ENCODE measurements at regions not wholly inside any gene's neighbourhood (a gene's known extent, or its start where the extent isn't known, plus 50 kb on each side); places are given as distances from the start of the nearest gene placed in this dataset.

GRCh38 chr5:174616036-174616435 is 108.3 kb upstream of the MSX2 start:
- Histone ChIP-seq H3K4me3 (no peak overlapping the region), H3K27ac (no peak overlapping the region)
- intact Hi-C loops (cut with DNase I; ENCODE audit: low total_unique reads): no loop called here

GRCh38 chr5:174617285-174617684 is 107.1 kb upstream of the MSX2 start:
- DNase-seq: no peak
- intact Hi-C loops (cut with DNase I; ENCODE audit: low total_unique reads): no loop called here
- peaks cover 0 to 36% (median 0%) of the 10 kb centered on the region in 7 donors for H3K27me3 ChIP-seq (replicated peaks in 1 of 7)
- no peak overlapping the region for H3K27ac ChIP-seq
- no peaks in the 10 kb centered on the region for H3K36me3 ChIP-seq
- WGBS, 5 donors: 82 to 98% (median 92%) methylated on average over 2 of the region's 2 CpGs
- H3K4me1 ChIP-seq: no peaks in the 10 kb centered on the region
- TF ChIP-seq POLR2AphosphoS5 (IDR thresholded peaks at IDR 0.05) (no peak), CTCF (IDR thresholded peaks at IDR 0.05 in 8 of 11, conservative IDR thresholded peaks at IDR 0.05 in 3 of 11) (no peak), POLR2A (IDR thresholded peaks at IDR 0.05) (no peak)
- H3K9me3 ChIP-seq: no peaks in the 10 kb centered on the region
- H3K4me3 ChIP-seq: no peak overlapping the region

More at GRCh38 chr5:174616036-174616435, 108.3 kb upstream of the MSX2 start:
- no peaks in the 10 kb centered on the region for H3K36me3 ChIP-seq
- TF ChIP-seq POLR2AphosphoS5 (IDR thresholded peaks at IDR 0.05): no peak
- no peak for TF ChIP-seq POLR2A (IDR thresholded peaks at IDR 0.05)
- no peak for TF ChIP-seq CTCF (IDR thresholded peaks at IDR 0.05 in 8 of 11, conservative IDR thresholded peaks at IDR 0.05 in 3 of 11)
- no peaks in the 10 kb centered on the region for H3K9me3 ChIP-seq
- no peak for DNase-seq
- no peaks in the 10 kb centered on the region for H3K4me1 ChIP-seq
- H3K27me3 ChIP-seq (replicated peaks in 1 of 7): peaks cover 0 to 28% (median 0%) of the 10 kb centered on the region in 7 donors
- WGBS, 5 donors: 40 to 60% (median 49%) methylated on average over 2 of the region's 2 CpGs

GRCh38 chr5:174617910-174618309 is 106.5 kb upstream of the MSX2 start:
- Histone ChIP-seq H3K9me3 (no peaks in the 10 kb centered on the region), H3K4me1 (no peaks in the 10 kb centered on the region), H3K27me3 (replicated peaks in 1 of 7) (peaks cover 0 to 36% (median 0%) of the 10 kb centered on the region in 7 donors), H3K36me3 (no peaks in the 10 kb centered on the region), H3K4me3 (no peak overlapping the region), H3K27ac (no peak overlapping the region)
- intact Hi-C loops (cut with DNase I; ENCODE audit: low total_unique reads): no loop called here
- no peak for DNase-seq
- WGBS, 5 donors: 74 to 84% (median 79%) methylated on average over 10 of the region's 10 CpGs
- no peak for TF ChIP-seq POLR2A (IDR thresholded peaks at IDR 0.05)
- TF ChIP-seq CTCF (IDR thresholded peaks at IDR 0.05 in 8 of 11, conservative IDR thresholded peaks at IDR 0.05 in 3 of 11): no peak
- no peak for TF ChIP-seq POLR2AphosphoS5 (IDR thresholded peaks at IDR 0.05)

GRCh38 chr5:174618589-174618988 is 105.8 kb upstream of the MSX2 start:
- H3K36me3 ChIP-seq: no peaks in the 10 kb centered on the region
- intact Hi-C loops (cut with DNase I; ENCODE audit: low total_unique reads): no loop called here
- H3K9me3 ChIP-seq: no peaks in the 10 kb centered on the region
- no peaks in the 10 kb centered on the region for H3K4me1 ChIP-seq
- 62 to 70% (median 68%) methylated on average over 4 of the region's 4 CpGs for WGBS, 5 donors
- H3K27me3 ChIP-seq (replicated peaks in 1 of 7): peaks cover 0 to 36% (median 0%) of the 10 kb centered on the region in 7 donors
- no peak for DNase-seq
- TF ChIP-seq POLR2A (IDR thresholded peaks at IDR 0.05) (no peak), CTCF (IDR thresholded peaks at IDR 0.05 in 8 of 11, conservative IDR thresholded peaks at IDR 0.05 in 3 of 11) (no peak), POLR2AphosphoS5 (IDR thresholded peaks at IDR 0.05) (no peak)
- no peak overlapping the region for H3K27ac ChIP-seq
- H3K4me3 ChIP-seq: no peak overlapping the region
